ENCODE measurements at regions not wholly inside any gene's neighbourhood (a gene's known extent, or its start where the extent isn't known, plus 50 kb on each side); places are given as distances from the start of the nearest gene placed in this dataset.

DNA sequence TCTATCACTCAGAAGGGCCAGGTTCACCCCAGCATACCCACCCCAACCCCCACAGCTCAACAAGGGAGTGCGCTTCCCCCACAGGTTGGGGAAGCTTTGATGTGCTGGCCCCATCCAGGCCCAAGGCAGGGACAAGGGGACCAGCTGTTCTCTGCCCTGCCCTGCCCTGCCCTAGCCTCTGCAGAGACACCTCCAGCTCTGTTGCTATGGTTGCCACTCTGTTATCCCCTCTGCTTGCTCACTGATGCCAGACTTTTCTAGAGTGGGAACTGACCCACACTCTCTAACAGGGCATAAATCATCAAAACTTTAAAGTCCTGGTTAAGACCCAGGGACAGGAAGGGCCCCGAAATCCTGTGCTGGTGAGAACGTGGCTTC lies 50.4 kb upstream of the ENPP7 start:
- no peaks in the 10 kb centered on the region for H4K20me1 ChIP-seq (ENCODE audit: control insufficient read depth, insufficient read depth, insufficient read length)
- H2AFZ ChIP-seq (ENCODE audit: low read length): no peak overlapping the region
- no peak overlapping the region for H3T11ph ChIP-seq (ENCODE audit: low read length)
- H2BK15ac ChIP-seq (ENCODE audit: low read depth, low read length): no peak overlapping the region
- H3K23me2 ChIP-seq (ENCODE audit: insufficient read length, low read depth, low read length, poor library complexity, severe bottlenecking): no peaks in the 10 kb centered on the region
- H3K56ac ChIP-seq (ENCODE audit: insufficient read length, low read depth, low read length): no peak overlapping the region
- H2BK20ac ChIP-seq (ENCODE audit: low read depth, low read length, poor library complexity, severe bottlenecking): no peak overlapping the region
- no peaks in the 10 kb centered on the region for H3K9me3 ChIP-seq (ENCODE audit: control insufficient read depth, low read depth, low read length)
- Mint-ChIP-seq H3K27ac (no peak overlapping the region), H3K4me3 (peak overlapping the region in 1 of 2 experiments; percentile 3; a peak in 1 of 5 replicates), H3K36me3 (ENCODE audit: insufficient read depth in 1 of 3, low read depth in 3 of 3) (no peaks in the 10 kb centered on the region), H3K9me3 (no peaks in the 10 kb centered on the region; a peak in 1 of 5 replicates), H3K27me3 (ENCODE audit: low read depth) (peaks cover 22% of the 10 kb centered on the region), H3K4me1 (peaks cover 6 to 22% of the 10 kb centered on the region in 2 experiments)
- no CpG with 5 or more reads among the region's 3 CpGs for WGBS (ENCODE audit: extremely low coverage, insufficient read length, low lambda C conversion rate)
- no peaks in the 10 kb centered on the region for H3K79me2 ChIP-seq (ENCODE audit: insufficient read depth, low read length)
- H3K27me3 ChIP-seq (ENCODE audit: insufficient read depth, low read length): no peaks in the 10 kb centered on the region
- no peak overlapping the region for H2BK120ac ChIP-seq (ENCODE audit: low read depth, low read length, poor library complexity, severe bottlenecking)
- DNase-seq: no peak
- H3K14ac ChIP-seq (ENCODE audit: insufficient read depth, low read length): no peak overlapping the region; the same call in 1 of the 2 replicates
- no peak overlapping the region for H3K4me2 ChIP-seq (ENCODE audit: insufficient read depth, insufficient read length, low read length)
- H3K18ac ChIP-seq (ENCODE audit: insufficient read length, low read depth, low read length): no peak overlapping the region
- no peak overlapping the region for H3K27ac ChIP-seq (ENCODE audit: insufficient read length, low read depth, low read length)
- no peak overlapping the region for H4K5ac ChIP-seq (ENCODE audit: insufficient read length, low read depth, low read length)
- H3K9ac ChIP-seq (ENCODE audit: extremely low read depth, insufficient read length, low read length): no peak overlapping the region
- TF ChIP-seq, protein P1, sequence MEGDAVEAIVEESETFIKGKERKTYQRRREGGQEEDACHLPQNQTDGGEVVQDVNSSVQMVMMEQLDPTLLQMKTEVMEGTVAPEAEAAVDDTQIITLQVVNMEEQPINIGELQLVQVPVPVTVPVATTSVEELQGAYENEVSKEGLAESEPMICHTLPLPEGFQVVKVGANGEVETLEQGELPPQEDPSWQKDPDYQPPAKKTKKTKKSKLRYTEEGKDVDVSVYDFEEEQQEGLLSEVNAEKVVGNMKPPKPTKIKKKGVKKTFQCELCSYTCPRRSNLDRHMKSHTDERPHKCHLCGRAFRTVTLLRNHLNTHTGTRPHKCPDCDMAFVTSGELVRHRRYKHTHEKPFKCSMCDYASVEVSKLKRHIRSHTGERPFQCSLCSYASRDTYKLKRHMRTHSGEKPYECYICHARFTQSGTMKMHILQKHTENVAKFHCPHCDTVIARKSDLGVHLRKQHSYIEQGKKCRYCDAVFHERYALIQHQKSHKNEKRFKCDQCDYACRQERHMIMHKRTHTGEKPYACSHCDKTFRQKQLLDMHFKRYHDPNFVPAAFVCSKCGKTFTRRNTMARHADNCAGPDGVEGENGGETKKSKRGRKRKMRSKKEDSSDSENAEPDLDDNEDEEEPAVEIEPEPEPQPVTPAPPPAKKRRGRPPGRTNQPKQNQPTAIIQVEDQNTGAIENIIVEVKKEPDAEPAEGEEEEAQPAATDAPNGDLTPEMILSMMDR (conservative IDR thresholded peaks at IDR 0.05): no peak
- no peak overlapping the region for H3K4ac ChIP-seq (ENCODE audit: low read depth, low read length)
- H4K8ac ChIP-seq (replicated peaks; ENCODE audit: insufficient read length, low read depth, low read length): no peak overlapping the region
- no peaks in the 10 kb centered on the region for H3K79me1 ChIP-seq (ENCODE audit: insufficient read depth, low read depth, low read length, poor library complexity, severe bottlenecking)
- no peak overlapping the region for H3K23ac ChIP-seq (ENCODE audit: insufficient read length, low read depth, low read length)
- H3K4me1 ChIP-seq (ENCODE audit: insufficient read depth, low read length): no peaks in the 10 kb centered on the region
- no peak overlapping the region for H2BK12ac ChIP-seq (ENCODE audit: insufficient read length, low read depth, low read length)
- H4K91ac ChIP-seq (ENCODE audit: insufficient read length, low read depth, low read length): no peak overlapping the region
- H2BK5ac ChIP-seq (ENCODE audit: insufficient read length, low read length): no peak overlapping the region
- H2AK5ac ChIP-seq (ENCODE audit: insufficient read length, low read length): no peak overlapping the region
